Fibroblast of villous mesenchyme (primary cell): ENCODE measurements at regions not wholly inside any gene's neighbourhood (a gene's known extent, or its start where the extent isn't known, plus 50 kb on each side); places are given as distances from the start of the nearest gene placed in this dataset.

ENCODE experiments used
- DNase-seq: peaks from one replicate; pipeline ENCODE4 v3.0.0-alpha.2; 2010; ENCODE audit warnings: low read depth
- H3K4me3 ChIP-seq: 2 replicates; pipeline ENCODE4 v1.5.1; 2011; ENCODE audit warnings: low read depth, mild to moderate bottlenecking, low read length
- CTCF ChIP-seq: IDR thresholded peaks from 2 replicates; pipeline ENCODE4 v1.5.1; 2012; ENCODE audit warnings: low read depth, mild to moderate bottlenecking, low read length; ENCODE audit not compliant: insufficient read depth

GRCh38 chr4:13007802-13008470, 476.2 kb downstream of the RAB28 start:
- peak; percentile 0 for DNase-seq

GRCh38 chr4:12993923-12994322, 490.2 kb downstream of the RAB28 start:
- no peak for DNase-seq
- no peak for TF ChIP-seq CTCF
- no peak overlapping the region for H3K4me3 ChIP-seq

More at GRCh38 chr4:13007802-13008470, 476.2 kb downstream of the RAB28 start:
- TF ChIP-seq CTCF, result no peak
- H3K4me3 ChIP-seq, result no peak overlapping the region

GRCh38 chr4:12987284-12987683, 496.9 kb downstream of the RAB28 start:
- DNase-seq, result no peak
- no peak overlapping the region for H3K4me3 ChIP-seq
- TF ChIP-seq CTCF, result no peak

- DNase-seq, result no peak
- H3K4me3 ChIP-seq, result no peak overlapping the region
- no peak for TF ChIP-seq CTCF
Observed at GRCh38 chr4:12979797-12980196, 504.3 kb downstream of the RAB28 start.

GRCh38 chr4:12978310-12978709, 505.8 kb downstream of the RAB28 start:
- no peak for DNase-seq
- TF ChIP-seq CTCF, result no peak
- no peak overlapping the region for H3K4me3 ChIP-seq

GRCh38 chr4:12975511-12975910, 508.6 kb downstream of the RAB28 start:
- DNase-seq, result no peak
- H3K4me3 ChIP-seq, result no peak overlapping the region
- TF ChIP-seq CTCF, result no peak

GRCh38 chr4:12973522-12973921, 510.6 kb downstream of the RAB28 start:
- no peak for DNase-seq
- TF ChIP-seq CTCF, result no peak
- H3K4me3 ChIP-seq, result no peak overlapping the region
